DMS79 (cell line): ENCODE measurements at regions not wholly inside any gene's neighbourhood (a gene's known extent, or its start where the extent isn't known, plus 50 kb on each side); places are given as distances from the start of the nearest gene placed in this dataset.

Experiments used
- DNase-seq: peaks from one replicate; lab custom pipeline; 2025; lab: John Stamatoyannopoulos, UW

DNA sequence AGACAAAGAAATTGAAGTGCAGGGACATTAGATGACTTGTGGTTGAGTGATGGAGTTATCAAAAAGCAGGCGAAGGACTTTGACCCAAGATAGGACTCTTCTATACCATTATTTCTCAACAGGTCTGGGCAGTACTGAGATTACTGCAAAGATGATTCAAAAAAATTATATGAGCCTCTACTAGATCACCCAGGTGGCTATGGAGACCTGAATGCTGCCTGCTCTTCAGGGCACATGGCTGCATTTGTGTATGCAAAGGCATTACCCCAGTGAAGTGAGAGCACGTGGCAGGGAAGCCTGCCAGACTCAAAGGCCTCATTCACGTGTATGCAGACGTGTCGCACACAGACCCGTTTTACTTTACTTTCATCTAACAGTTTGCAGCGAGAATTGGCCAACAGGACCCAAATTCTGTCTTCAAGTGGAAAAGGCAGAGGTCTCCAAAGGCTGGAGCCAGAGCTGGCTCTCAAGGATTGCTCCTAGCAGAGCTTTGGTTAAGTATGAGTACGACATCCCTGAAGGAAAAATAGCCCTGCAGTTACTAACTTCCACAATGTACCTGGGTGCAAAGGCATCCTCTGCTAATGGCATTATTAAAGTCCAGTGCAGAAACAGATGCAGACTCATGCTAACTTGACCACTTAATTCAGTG, 113.8 kb upstream of the ARMC2 start:
- DNase-seq: no peak

DNA sequence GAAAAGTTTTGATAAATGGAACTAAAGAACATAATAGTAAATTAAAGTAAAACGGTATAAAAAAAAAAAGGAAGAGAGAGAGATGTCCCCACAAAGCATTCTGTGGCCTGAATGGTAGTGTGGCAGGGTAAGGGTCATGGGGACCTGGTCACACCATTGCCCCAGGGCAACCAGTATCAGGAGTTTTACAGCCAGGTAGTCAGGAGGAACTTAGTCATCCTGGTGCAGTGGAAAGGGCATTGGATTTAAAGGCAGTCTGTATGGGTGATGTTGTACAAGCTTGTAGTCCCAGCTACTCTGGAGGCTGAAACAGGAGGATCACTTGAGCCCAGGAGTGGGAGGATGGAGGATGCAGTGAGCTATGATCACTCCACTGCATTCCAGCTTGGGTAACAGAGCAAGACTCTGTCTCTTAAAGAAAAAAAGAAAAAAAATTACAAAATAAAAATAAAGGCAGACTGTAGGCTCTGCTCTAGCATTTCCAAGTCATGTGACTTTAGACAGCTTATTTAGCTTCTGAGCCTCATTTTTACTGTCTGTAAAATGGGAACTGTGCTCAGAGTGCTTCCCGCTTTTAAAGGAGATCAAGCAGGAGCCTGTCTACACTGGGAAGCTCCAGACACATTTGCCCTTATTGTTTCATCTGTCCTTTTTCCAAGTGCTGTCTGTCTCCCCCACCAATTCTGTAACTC, 112.8 kb upstream of the ARMC2 start:
- no peak for DNase-seq

DNA sequence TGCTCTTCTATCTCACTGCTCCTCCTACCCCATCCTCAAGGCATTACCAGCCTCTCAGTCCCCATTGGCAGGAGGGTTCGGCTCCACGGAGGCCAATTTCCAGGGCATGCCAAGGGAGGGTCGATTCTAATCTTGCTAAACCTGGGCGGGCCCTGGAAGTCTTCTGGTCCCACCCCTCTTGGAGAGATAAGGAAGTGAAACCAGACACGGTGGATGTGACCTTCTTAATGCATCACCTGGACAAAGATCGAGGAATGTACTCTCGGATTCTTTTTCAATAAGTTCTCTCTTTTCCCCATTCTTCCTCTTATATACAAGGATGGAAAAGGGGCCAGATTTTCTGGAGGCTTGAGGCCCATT, 112.2 kb upstream of the ARMC2 start:
- DNase-seq: no peak

DNA sequence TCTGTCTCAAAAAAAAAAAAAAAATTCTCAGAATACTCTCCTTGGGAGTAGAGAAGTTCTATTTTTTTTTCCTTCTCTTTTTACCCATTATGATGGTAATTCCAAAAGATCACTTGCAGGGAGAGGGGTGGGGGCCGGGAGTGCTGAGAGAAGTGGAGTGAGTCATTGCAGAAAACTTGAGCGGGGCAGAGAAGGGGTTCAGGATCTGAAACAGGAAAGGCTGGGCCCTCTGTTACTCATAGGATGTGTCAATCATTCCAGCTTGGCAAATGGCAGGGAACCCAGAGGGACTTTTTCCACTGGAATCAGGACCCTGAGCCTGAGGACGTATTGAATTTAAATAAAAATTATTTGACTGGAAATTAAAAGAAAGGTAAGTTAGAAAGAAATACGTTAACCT, 111.4 kb upstream of the ARMC2 start:
- DNase-seq: no peak

DNA sequence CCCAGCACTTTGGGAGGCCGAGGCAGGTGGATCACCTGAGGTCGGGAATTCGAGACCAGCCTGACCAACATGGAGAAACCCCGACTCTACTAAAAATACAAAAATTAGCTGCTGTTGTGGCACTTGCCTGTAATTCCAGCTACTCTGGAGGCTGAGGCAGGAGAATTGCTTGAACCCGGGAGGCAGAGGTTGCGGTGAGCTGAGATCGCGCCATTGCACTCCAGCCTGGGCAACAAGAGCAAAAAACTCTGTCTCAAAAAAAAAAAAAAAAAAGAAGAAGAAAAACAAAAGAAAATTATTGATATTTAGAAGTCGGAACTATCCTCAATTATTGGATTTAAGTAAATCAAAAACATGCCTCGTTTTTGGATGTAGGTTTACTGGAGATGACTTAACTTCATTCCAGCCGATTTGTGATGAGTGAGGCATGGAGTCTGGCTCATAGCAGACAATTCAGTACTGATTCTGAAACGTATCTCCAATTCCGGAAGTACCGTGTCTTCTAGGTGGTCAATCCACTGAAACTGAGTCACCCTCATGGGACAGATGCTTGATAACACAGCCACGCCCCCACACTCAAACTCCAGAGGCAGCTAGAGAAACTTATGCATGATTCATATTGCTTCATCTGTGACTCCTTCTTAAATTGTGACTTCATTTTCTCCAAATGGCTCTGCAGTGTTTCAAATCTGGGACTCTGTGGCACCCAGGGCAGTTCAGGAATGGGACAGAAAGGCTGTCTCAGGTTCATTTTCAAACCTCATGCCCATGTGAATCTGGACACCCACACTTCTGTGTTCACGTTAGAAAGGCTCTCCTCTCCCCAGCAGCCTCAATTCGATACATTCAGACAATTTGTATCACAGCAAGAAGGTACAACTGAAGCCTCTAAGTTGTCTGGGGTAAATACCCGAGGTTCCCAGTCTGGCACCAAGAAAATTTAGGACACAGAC, 110.4 kb upstream of the ARMC2 start:
- no peak for DNase-seq

DNA sequence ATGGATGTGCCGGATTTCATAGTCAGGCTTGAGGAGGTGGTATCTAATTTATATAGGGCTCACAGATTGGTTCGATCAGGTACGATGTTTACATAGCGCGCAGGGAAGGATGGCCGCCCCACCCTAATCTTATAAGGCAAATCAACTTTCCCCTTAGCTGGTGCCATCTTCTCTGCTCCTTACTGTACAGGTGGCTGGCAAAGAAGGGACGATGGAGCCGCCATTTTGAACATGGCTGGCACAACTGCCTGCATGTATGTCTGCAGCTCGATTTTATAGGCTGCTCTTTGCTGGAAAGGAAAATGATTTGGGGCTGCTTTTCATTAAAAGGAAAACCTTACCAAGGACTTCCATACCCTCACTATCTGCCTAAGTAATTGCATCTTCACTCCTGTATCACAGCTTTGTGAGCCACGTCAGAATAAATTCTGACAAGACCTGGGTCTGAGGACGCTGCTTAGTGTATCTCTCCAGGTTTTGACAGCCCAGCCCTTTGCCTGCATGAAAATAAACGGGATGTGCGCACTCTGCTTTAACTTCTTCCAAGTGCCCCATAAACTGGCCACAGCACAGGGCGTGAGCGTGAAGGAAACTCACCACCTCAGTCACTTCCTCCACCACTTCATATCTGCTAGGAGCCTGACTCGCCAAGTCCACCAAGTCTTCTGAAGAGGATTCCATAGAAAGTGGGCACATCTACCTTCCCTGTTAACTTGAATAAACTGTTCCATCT, 109.4 kb upstream of the ARMC2 start:
- DNase-seq: no peak

DNA sequence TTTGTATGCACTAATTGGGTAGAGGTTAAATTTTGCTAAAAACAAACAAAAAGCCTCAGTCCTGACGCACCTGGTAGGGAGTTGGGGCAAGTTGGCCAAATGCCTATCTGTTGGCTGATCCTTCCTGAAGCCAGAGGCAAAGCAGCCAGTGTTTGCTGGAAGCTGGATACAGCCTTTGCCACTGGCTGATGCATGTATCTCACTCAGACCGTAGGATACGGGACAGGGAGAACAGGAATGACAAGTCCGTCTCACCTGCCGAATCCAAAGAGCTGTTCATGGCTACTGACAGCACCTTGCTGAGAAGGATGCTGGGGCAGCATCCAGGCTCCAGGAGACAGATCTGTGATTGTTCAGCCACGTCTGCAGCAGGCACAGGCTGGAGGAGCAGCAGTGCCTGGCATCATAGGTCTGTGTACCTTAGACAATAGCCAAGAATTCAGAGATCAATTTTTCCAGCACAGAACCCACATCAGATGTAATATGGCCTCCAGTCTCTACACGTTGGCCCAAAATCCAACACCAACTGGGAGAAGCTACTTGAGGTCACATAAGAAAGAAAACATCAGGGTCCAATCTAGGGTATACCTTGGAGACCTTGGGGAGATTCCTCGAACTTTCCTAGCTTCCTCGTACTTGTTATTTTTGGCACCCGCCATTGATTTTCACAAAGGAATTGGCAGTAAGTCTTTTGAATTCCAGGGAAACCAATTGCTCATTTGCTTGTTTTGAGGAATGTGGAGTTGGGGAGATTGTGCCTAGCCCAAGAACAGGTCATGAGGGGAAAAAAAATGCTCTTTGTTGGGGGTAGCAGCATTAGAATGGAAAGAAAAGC, 108.5 kb upstream of the ARMC2 start:
- DNase-seq: no peak

DNA sequence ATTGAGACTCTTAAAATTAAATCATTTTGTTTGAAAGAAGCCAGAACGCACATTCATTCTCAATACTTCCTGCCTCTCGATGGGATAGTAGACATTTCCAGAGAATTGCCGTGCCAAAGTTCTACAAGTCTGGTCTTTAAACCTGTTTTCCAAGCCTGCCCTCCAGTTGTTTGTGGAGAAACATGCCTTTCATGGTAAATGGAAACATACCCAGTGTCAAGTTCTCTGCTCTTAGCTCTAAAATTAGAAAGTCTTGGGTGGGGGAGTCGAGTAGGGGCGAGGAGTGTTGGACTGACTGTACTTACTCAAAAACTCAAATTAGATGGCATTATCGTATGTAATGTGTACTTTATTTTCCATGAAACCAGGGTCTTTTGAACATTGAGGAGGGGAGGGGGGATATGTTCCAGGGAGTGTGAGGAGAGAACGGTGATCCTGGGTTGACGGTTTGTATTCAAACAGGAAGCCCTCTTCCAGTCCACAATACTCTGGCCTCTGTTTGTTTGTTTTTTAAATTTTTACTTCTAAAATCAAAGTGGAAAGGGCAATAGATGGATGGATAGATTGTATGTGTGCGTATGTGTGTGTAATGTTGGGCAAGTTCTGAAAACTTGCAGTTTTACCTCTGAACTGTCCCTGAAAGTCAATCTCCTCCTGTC, 106.8 kb upstream of the ARMC2 start:
- DNase-seq: no peak

DNA sequence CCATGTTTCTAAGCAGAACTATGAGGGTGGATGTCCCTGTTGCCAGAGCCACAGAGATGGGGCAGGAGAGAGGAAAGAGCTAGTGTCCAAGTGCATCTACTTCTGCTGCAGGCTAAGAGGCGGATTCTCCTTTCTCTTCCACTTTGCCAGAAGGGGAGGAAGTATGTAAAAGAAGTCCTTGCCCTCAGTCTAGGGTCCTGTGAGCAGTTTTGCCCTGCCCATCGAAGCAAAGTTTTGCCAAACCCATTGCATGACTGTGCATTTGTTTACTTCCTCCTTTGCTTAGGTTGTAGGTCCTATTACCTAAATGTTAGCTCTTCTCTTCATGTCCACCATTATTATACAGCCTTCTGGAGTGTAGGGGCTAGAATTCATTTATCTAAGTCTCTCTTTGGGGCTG, 106.2 kb upstream of the ARMC2 start:
- DNase-seq: no peak

DNA sequence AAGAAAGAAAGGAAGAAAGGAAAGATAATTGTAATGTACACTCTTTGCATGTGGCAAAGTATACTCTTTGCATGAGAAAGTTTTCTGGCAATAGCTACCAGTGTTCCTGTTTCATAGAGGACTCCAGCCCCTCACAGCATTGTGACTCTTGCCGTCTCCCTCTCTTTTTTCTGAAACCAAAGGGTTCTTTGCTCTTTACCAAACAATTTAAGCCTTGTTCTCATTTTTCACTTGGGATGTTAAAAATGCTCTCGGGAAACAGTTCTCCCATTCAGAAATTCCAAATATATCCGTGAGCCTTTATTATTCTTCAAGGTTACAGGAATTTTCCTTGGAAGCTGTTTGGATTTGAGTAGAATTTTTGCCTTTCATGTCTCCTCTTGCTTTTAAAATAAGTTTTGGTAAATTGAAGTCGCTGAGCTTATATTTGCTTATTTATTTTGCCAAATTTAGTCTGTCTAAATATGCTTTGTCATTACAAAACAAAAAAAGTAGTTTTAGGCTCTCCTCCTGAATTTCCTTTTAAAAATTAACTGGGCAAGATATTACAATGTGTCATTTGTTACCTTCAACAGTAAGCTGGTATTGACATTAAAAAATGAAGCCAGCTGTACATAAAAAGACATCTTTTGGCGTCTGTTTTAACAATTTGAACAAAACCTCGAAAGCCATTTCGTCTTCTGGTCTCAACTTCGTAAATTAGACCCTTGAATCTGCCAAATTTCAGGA, 103.8 kb upstream of the ARMC2 start:
- DNase-seq: no peak

DNA sequence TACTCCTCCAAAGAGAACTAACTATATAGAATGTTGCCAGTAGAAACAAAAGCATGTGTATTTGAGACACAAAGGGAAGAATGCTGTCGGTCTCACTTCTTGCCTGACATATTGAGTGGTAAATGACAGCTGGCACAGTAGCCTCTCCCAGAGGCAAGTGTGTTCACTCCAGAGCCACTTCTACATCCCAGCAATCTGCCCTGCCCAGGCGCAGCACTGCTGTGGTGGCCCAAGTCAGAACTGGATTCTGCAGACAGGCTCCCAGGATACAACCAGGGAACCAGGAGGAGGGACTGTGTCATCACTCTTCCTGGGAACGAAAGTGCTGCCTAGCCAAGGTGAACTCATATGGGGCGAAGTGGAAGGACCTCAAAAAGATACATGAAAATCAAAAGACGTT, 103.2 kb upstream of the ARMC2 start:
- no peak for DNase-seq

DNA sequence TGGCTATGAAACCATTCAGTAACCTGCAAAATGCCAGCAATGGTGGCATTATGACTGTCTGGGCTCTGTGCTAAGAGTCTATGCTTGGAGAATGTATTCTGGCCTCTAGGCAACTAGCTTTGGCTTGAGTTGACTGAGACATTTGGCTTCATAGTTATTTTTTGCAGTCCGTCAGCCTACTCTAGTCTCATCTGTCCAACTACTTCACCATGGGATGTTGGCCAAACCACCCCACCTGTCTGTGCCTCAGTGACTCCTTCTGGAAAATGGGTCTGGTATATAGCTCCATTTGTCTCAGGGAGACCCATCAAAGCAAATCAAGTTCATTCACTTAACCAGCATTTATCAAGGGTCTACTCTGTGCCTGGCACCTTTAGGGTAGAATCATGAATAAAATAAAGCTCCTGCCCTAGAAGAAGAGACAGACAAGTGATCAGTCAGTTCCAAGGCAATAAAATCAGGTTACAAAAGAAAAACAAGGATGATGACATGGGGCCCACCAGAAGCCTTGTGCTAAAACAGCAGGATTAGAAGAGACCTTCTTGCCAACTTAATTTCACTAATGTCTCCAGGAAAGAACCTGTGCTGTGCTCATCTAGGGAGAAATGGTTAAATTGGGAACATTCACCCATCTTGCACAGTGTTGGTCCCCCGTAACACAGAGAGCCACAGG, 102.4 kb upstream of the ARMC2 start:
- DNase-seq: no peak

DNA sequence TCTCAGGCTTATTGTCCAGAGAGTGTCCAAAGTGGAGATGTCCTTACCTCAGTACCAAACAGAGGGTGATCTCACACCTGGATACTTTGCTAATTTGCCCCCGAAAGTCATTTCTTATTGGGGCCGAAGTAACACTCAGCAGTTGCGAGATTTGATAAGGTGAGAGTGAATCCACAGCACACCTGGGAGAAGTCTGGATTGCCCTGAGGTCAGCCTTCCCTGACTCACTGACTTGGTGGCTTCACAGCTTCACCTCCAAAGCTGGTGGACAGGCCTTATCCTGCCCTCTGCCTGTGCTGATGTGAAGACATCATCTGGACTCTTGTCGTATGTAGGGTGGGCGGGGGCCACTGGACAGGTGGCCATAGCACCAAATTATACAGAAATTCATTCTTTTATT, 101.9 kb upstream of the ARMC2 start:
- no peak for DNase-seq

DNA sequence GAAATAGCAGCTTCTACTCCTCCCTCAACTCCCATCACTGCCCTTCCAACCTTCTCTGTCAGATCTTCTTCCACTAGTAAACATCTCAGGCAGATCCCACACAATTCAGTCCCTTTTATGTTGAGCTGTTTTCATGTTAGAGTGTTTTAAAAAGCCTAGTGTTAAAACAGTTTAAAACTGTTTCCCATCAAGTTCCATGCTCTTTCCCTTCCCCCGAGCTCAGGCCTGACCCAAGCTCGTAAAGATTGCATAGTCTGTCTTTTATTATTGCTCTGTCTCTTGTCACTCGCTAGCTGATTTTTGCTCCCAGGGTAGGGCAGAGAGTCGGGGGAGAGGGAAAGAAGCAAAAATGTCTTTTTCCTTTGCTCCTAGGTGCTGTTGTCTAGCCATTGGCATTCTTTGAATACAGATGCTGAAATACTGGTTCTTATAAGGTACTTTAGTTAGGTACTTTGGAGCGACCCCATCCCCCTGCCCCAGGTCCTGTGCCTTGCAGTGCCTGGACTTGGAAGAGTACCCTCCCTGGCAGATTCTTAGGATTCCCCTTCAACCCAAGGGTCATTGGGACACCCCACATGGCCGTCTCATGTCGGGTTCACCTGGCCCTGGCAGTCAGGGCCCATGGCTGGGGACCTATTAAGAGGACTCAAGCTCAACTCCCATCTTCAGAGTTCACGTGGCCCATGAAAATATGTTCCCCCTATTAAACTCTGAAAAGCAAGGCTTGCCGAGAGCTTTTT, 101.2 kb upstream of the ARMC2 start:
- no peak for DNase-seq

DNA sequence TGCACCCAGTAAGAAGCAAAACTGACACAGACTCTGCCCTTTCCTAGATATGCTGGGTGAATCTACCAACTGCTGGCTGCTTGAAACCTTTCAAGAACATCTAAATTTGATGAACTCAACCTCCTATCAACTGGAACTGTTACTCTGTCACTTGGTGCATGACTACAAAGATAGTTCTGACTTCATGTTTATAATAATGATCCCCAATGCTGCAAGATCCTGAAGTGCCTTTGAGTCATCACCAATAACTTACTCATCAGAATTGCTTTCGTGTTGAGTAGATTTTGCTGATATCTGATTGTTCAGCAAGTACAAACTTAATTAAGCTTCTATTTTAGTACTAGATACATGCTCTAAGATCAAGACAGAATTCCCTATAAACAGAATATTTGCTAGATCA, 100.2 kb upstream of the ARMC2 start:
- no peak for DNase-seq

DNA sequence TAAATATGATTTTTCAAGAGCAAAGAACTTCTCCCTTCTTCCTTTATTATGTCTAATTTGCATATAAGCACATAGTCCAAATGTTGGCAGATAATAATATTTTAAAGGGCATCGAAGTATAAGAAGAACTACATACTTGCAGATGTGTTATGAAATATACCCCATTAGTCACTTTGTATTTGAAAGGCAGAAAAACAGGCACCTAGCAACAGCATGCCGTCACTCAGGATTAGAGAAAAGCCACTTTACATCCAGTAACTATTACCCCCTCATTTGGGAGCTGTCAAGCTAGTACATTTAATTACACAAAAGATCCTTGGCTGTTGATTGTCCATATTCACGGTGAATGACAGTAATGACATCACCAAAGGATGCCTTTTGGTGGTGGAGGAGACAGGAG, 99.3 kb upstream of the ARMC2 start:
- DNase-seq: no peak

DNA sequence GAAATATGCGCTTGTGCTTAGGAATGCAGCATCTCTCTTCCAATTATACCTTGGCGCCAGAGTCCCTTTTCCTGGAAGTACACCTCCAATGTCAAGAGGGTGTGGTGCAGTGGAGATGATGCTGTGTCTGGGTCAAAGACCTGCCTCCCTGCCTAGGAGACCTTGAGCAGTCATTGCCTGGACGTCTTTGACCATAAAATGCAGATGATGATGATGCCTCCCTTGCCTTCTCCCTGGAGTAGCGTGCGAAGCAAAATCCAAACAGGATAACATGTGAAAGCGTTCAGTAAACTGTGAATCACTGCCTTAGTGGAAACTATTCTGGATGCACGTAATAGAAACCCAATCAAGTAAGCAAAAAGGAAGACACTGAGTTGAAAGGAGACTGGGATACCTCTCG, 97.4 kb upstream of the ARMC2 start:
- no peak for DNase-seq

DNA sequence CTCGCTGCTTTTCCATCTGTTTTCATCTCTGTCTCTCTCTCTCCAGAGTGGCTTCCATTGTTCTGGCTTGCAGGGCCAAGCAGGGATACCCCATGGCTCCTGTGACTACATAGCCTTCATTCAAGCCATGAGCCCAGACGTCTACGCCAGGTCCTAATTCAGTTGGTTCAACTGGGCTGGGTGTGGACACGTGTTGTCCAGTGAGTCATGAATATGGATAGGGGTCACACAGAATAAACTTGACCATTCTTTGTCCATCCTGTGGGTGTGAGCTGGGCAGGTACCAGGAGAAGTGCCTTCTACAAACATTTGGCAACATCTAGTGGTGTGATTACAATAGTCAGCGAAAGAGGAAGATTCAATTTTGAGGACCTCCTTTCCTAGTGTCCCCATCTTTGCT, 96.9 kb upstream of the ARMC2 start:
- no peak for DNase-seq
